Keratinocyte (primary cell): ENCODE measurements at regions not wholly inside any gene's neighbourhood (a gene's known extent, or its start where the extent isn't known, plus 50 kb on each side); places are given as distances from the start of the nearest gene placed in this dataset.

Experiments
- DNase-seq: peaks from one replicate; pipeline ENCODE4 v3.0.0-alpha.2; 2011; ENCODE audit warnings: low read depth, missing footprints, low spot score
- FAIRE-seq: peaks from 2 replicates; lab custom pipeline; 2011; peaks lifted over from hg19 to GRCh38; lab: Jason Lieb, UNC
- H2AFZ ChIP-seq: 2 replicates; pipeline ENCODE4 v1.6.0; 2012; ENCODE audit warnings: low read length, control low read depth, inconsistent platforms; ENCODE audit not compliant: control insufficient read depth
- H3K27ac ChIP-seq: 2 replicates; pipeline ENCODE4 v1.5.1; 2011; ENCODE audit warnings: low read length; ENCODE audit not compliant: control insufficient read depth, insufficient read depth
- H3K27me3 ChIP-seq: 3 replicates; pipeline ENCODE4 v1.6.0; 2011; ENCODE audit warnings: low read length; ENCODE audit not compliant: control insufficient read depth, insufficient read depth; ENCODE audit errors: extremely low read depth
- H3K36me3 ChIP-seq, 2 experiments: 2 replicates in 1 of 2; 3 replicates in 1 of 2; pipeline ENCODE4 v1.5.1; 2011; ENCODE audit warnings: low read length in 2 of 2, mild to moderate bottlenecking in 1 of 2; ENCODE audit not compliant: control insufficient read depth in 2 of 2, insufficient read depth in 2 of 2; ENCODE audit errors: extremely low read depth in 1 of 2
- H3K4me1 ChIP-seq: 3 replicates; pipeline ENCODE4 v1.5.1; 2011; ENCODE audit warnings: low read length; ENCODE audit not compliant: control insufficient read depth, insufficient read depth; ENCODE audit errors: extremely low read depth
- H3K4me2 ChIP-seq: 3 replicates; pipeline ENCODE4 v1.6.0; 2011; ENCODE audit warnings: low read depth, low read length; ENCODE audit not compliant: control insufficient read depth, insufficient read depth; ENCODE audit errors: extremely low read depth
- H3K4me3 ChIP-seq, 3 experiments: fragments of 200-600 bp in 1 of 3; sonication (generic) in 1 of 3; 2 replicates in 2 of 3; 3 replicates in 1 of 3; pipeline ENCODE4 v1.5.1; 2011 to 2016; ENCODE audit warnings: low read length in 3 of 3, mild to moderate bottlenecking in 3 of 3, control low read depth in 2 of 3, inconsistent platforms in 1 of 3, low read depth in 1 of 3, mixed read lengths in 1 of 3, mixed run types in 1 of 3, moderate library complexity in 1 of 3; ENCODE audit not compliant: control insufficient read depth in 2 of 3, insufficient read depth in 2 of 3; ENCODE audit errors: extremely low read depth in 1 of 3
- H3K79me2 ChIP-seq: 2 replicates; pipeline ENCODE4 v1.6.0; 2012; ENCODE audit warnings: low read length; ENCODE audit not compliant: control insufficient read depth, insufficient read depth
- H3K9ac ChIP-seq: 3 replicates; pipeline ENCODE4 v1.6.0; 2011; ENCODE audit warnings: low read length; ENCODE audit not compliant: control insufficient read depth, insufficient read depth; ENCODE audit errors: extremely low read depth
- H3K9me1 ChIP-seq: 3 replicates; pipeline ENCODE4 v1.6.0; 2011; ENCODE audit warnings: low read length; ENCODE audit not compliant: control insufficient read depth, insufficient read depth; ENCODE audit errors: extremely low read depth
- H3K9me3 ChIP-seq: 2 replicates; pipeline ENCODE4 v1.5.1; 2012; ENCODE audit warnings: low read depth, low read length; ENCODE audit not compliant: control insufficient read depth
- H4K20me1 ChIP-seq: 3 replicates; pipeline ENCODE4 v1.6.0; 2011; ENCODE audit warnings: low read length; ENCODE audit not compliant: control insufficient read depth, insufficient read depth; ENCODE audit errors: extremely low read depth
- CTCF ChIP-seq, 3 experiments: IDR thresholded peaks in 1 of 3; conservative IDR thresholded peaks in 1 of 3; optimal IDR thresholded peaks in 1 of 3; 2 replicates in 2 of 3; 3 replicates in 1 of 3; pipeline versions ENCODE3 to v1.5.1; 2011; ENCODE audit warnings: low read length in 3 of 3, mild to moderate bottlenecking in 3 of 3, moderate library complexity in 2 of 3, control low read depth in 1 of 3, inconsistent platforms in 1 of 3; ENCODE audit not compliant: insufficient read depth in 2 of 3; ENCODE audit errors: extremely low read depth in 1 of 3
- EZH2 ChIP-seq: IDR thresholded peaks from one replicate; pipeline ENCODE4 v1.6.1; 2012; ENCODE audit warnings: inconsistent platforms, mild to moderate bottlenecking, low read length, moderate library complexity
- dilution Hi-C: fragments of 300-500 bp; cut with MboI; formaldehyde crosslinking; loops from one replicate; pipeline ENCODE4 v1.7.0; 2020; ENCODE audit warnings: low sequenced_read_pairs; ENCODE audit not compliant: extremely low pct_ligation_motif_present

- peaks cover 9% of the 10 kb centered on the region for H3K4me1 ChIP-seq
- H3K9ac ChIP-seq: no peak overlapping the region
- TF ChIP-seq EZH2 (no peak), CTCF (optimal IDR thresholded peaks at IDR 0.05 in 1 of 3, IDR thresholded peaks at IDR 0.05 in 1 of 3, conservative IDR thresholded peaks at IDR 0.05 in 1 of 3; ENCODE audit: extremely low read depth in 1 of 3, insufficient read depth in 2 of 3, low read length in 3 of 3) (no peak)
- DNase-seq (no peak), FAIRE-seq (no peak)
- no peaks in the 10 kb centered on the region for H3K9me3 ChIP-seq
- peaks cover 8% of the 10 kb centered on the region for H3K27me3 ChIP-seq
- H4K20me1 ChIP-seq: no peaks in the 10 kb centered on the region
- H3K36me3 ChIP-seq: no peaks in the 10 kb centered on the region
- no peak overlapping the region for H3K4me3 ChIP-seq
- H2AFZ ChIP-seq: no peak overlapping the region
- H3K79me2 ChIP-seq: no peaks in the 10 kb centered on the region
- H3K27ac ChIP-seq: no peak overlapping the region
- no peaks in the 10 kb centered on the region for H3K9me1 ChIP-seq
- H3K4me2 ChIP-seq: no peak overlapping the region
- dilution Hi-C loops: loop anchor here (25.0 kb wide), 1 partner anchor 231 kb away; no protein-coding TSS in a partner anchor
These were observed 58.1 kb upstream of the ZBTB40 start for GRCh38 chr1:22393587-22393986.

GRCh38 chr1:22398656-22399420, 52.8 kb upstream of the ZBTB40 start:
- peaks cover 11% of the 10 kb centered on the region for H3K27me3 ChIP-seq
- H2AFZ ChIP-seq: no peak overlapping the region
- no peaks in the 10 kb centered on the region for H4K20me1 ChIP-seq
- no peak for TF ChIP-seq CTCF (optimal IDR thresholded peaks at IDR 0.05 in 1 of 3, IDR thresholded peaks at IDR 0.05 in 1 of 3, conservative IDR thresholded peaks at IDR 0.05 in 1 of 3; ENCODE audit: extremely low read depth in 1 of 3, insufficient read depth in 2 of 3, low read length in 3 of 3)
- no peak for TF ChIP-seq EZH2
- no peaks in the 10 kb centered on the region for H3K79me2 ChIP-seq
- DNase-seq (no peak), FAIRE-seq (no peak)
- no peak overlapping the region for H3K27ac ChIP-seq
- no peak overlapping the region for H3K4me2 ChIP-seq
- H3K4me1 ChIP-seq: no peaks in the 10 kb centered on the region
- no peak overlapping the region for H3K4me3 ChIP-seq
- H3K36me3 ChIP-seq: no peaks in the 10 kb centered on the region
- H3K9ac ChIP-seq: no peak overlapping the region
- no peaks in the 10 kb centered on the region for H3K9me1 ChIP-seq
- H3K9me3 ChIP-seq: no peaks in the 10 kb centered on the region
- dilution Hi-C loops: loop anchor here (25.0 kb wide), 1 partner anchor 237 kb away; no protein-coding TSS in a partner anchor
